ENCODE measurements at regions not wholly inside any gene's neighbourhood (a gene's known extent, or its start where the extent isn't known, plus 50 kb on each side); places are given as distances from the start of the nearest gene placed in this dataset.

- Histone ChIP-seq H3K36me3 (ENCODE audit: control insufficient read depth in 2 of 2, insufficient read depth in 1 of 2, low read length in 2 of 2) (no peaks in the 10 kb centered on the region), H3K4me3 (ENCODE audit: low read depth, low read length) (no peak overlapping the region), H3K4me1 (ENCODE audit: control insufficient read depth, insufficient read depth, low read length) (no peaks in the 10 kb centered on the region), H3K9me3 (ENCODE audit: control insufficient read depth, insufficient read depth, low read depth, low read length) (no peaks in the 10 kb centered on the region), H3K27ac (ENCODE audit: extremely low read depth, low read depth, low read length) (no peak overlapping the region)
- TF ChIP-seq ZNF76 (tag by site-specific recombination; IDR thresholded peaks at IDR 0.05; ENCODE audit: borderline replicate concordance, low read depth): no peak
- no peak for TF ChIP-seq SP7 (tag by site-specific recombination; IDR thresholded peaks at IDR 0.05)
- TF ChIP-seq ZSCAN23 (tag by site-specific recombination; IDR thresholded peaks at IDR 0.05): no peak
- no peak for TF ChIP-seq ZNF544 (tag by site-specific recombination; IDR thresholded peaks at IDR 0.05)
- TF ChIP-seq ZNF830 (tag by site-specific recombination; IDR thresholded peaks at IDR 0.05; ENCODE audit: low read depth): no peak
- no peak for TF ChIP-seq GLIS1 (tag by site-specific recombination; IDR thresholded peaks at IDR 0.05)
- no peak for TF ChIP-seq PRDM10 (tag by site-specific recombination; IDR thresholded peaks at IDR 0.05)
- TF ChIP-seq ZNF148 (tag by site-specific recombination; IDR thresholded peaks at IDR 0.05; ENCODE audit: borderline replicate concordance): no peak
- TF ChIP-seq OSR2 (tag by site-specific recombination; IDR thresholded peaks at IDR 0.05): no peak
- no peak for TF ChIP-seq CTCF (tag by site-specific recombination; IDR thresholded peaks at IDR 0.05)
- TF ChIP-seq PATZ1 (tag by site-specific recombination; IDR thresholded peaks at IDR 0.05): no peak
- TF ChIP-seq ZNF596 (tag by site-specific recombination; IDR thresholded peaks at IDR 0.05): no peak
- POLR2A ChIA-PET: no interaction called here
- CTCF ChIA-PET: no interaction called here
Observed at GRCh38 chr4:176498617-176499256, 179.0 kb downstream of the SPCS3 start.

- ChIA-PET CTCF (no interaction called here), POLR2A (no interaction called here)
- Histone ChIP-seq H3K4me3 (ENCODE audit: low read depth, low read length) (no peak overlapping the region), H3K9me3 (ENCODE audit: control insufficient read depth, insufficient read depth, low read depth, low read length) (no peaks in the 10 kb centered on the region), H3K36me3 (ENCODE audit: control insufficient read depth in 2 of 2, insufficient read depth in 1 of 2, low read length in 2 of 2) (no peaks in the 10 kb centered on the region), H3K27ac (ENCODE audit: extremely low read depth, low read depth, low read length) (no peak overlapping the region), H3K4me1 (ENCODE audit: control insufficient read depth, insufficient read depth, low read length) (no peaks in the 10 kb centered on the region)
- TF ChIP-seq ZBTB48 (tag by site-specific recombination; IDR thresholded peaks at IDR 0.05) (no peak), ZBTB26 (tag by site-specific recombination; optimal IDR thresholded peaks at IDR 0.05) (no peak), ZNF248 (tag by site-specific recombination; IDR thresholded peaks at IDR 0.05) (no peak), ZNF610 (tag by site-specific recombination; IDR thresholded peaks at IDR 0.05; ENCODE audit: borderline replicate concordance) (no peak), PRDM6 (tag by site-specific recombination; IDR thresholded peaks at IDR 0.05) (no peak), ZNF549 (tag by site-specific recombination; IDR thresholded peaks at IDR 0.05) (no peak), ZEB2 (tag by site-specific recombination; IDR thresholded peaks at IDR 0.05) (no peak), ZNF544 (tag by site-specific recombination; IDR thresholded peaks at IDR 0.05) (no peak), ZNF292 (tag by site-specific recombination; IDR thresholded peaks at IDR 0.05; ENCODE audit: borderline replicate concordance, low read depth) (no peak), ZFHX2 (tag by site-specific recombination; conservative IDR thresholded peaks at IDR 0.05) (no peak)
Observed at GRCh38 chr4:176499518-176499917, 179.8 kb downstream of the SPCS3 start.
